B cell (primary cell): ENCODE measurements at regions not wholly inside any gene's neighbourhood (a gene's known extent, or its start where the extent isn't known, plus 50 kb on each side); places are given as distances from the start of the nearest gene placed in this dataset.

Source experiments
- ATAC-seq: fragments of 200-7000 bp; cut with Tn5 transposase; one replicate; pipeline ENCODE4 v1.10.0; 2021; ENCODE audit warnings: low read depth, mild to moderate bottlenecking, moderate number of reproducible peaks, moderate library complexity
- CTCF ChIA-PET: fragments of 350-600 bp; sonication (Branson Sonifier 250); formaldehyde crosslinking; loops from one replicate; lab custom pipeline; 2021; ENCODE audit warnings: antibody characterized with exemption, inconsistent platforms; lab: Charles Lee
- POLR2A ChIA-PET: fragments of 350-600 bp; sonication (Branson Sonifier 250); formaldehyde crosslinking; loops from one replicate; lab custom pipeline; 2021; ENCODE audit warnings: antibody characterized with exemption; lab: Charles Lee
- DNase-seq: peaks from one replicate; pipeline ENCODE4 v3.0.0; 2013
- H2AFZ ChIP-seq: 2 replicates; pipeline ENCODE4 v1.6.1; 2012; ENCODE audit warnings: mild to moderate bottlenecking, low read depth, low read length; ENCODE audit not compliant: insufficient read depth, poor library complexity, severe bottlenecking
- H3K27ac ChIP-seq, 2 donors: 1 replicate in 1 of 2; 2 replicates in 1 of 2; pipeline ENCODE4 v1.5.1; 2012 to 2013; ENCODE audit warnings: low read length in 2 of 2, mild to moderate bottlenecking in 2 of 2, moderate library complexity in 1 of 2
- H3K27me3 ChIP-seq, 4 experiments: fragments of 200-600 bp in 1 of 4; sonication (generic) in 1 of 4; replicated peaks in 1 of 4; 1 replicate in 2 of 4; 2 replicates in 2 of 4; pipeline versions ENCODE4 v1.6.1 to v1.7.0; 2013 to 2016; ENCODE audit warnings: low read length in 3 of 4, mild to moderate bottlenecking in 2 of 4, mixed read lengths in 1 of 4, moderate library complexity in 1 of 4; ENCODE audit not compliant: insufficient read depth in 4 of 4, control insufficient read depth in 3 of 4; ENCODE audit errors: control extremely low read depth in 1 of 4
- H3K36me3 ChIP-seq, 2 experiments: replicated peaks in 1 of 2; 1 replicate in 1 of 2; 2 replicates in 1 of 2; pipeline versions ENCODE4 v1.6.1 to v1.7.1; 2013; ENCODE audit warnings: low read length in 1 of 2; ENCODE audit not compliant: insufficient read depth in 2 of 2, control insufficient read depth in 1 of 2; ENCODE audit errors: control extremely low read depth in 1 of 2, extremely low read depth in 1 of 2
- H3K4me1 ChIP-seq, 2 donors: fragments of 200-600 bp in 1 of 2; sonication (generic) in 1 of 2; 1 replicate in 1 of 2; 2 replicates in 1 of 2; pipeline versions ENCODE4 v1.5.1 to v1.6.1; 2013 to 2017; ENCODE audit warnings: low read length in 2 of 2; ENCODE audit not compliant: control insufficient read depth in 2 of 2, insufficient read depth in 2 of 2
- H3K4me2 ChIP-seq: replicated peaks from 2 replicates; pipeline ENCODE3; 2012; ENCODE audit warnings: mild to moderate bottlenecking, low read depth, low read length; ENCODE audit not compliant: poor library complexity, severe bottlenecking
- H3K4me3 ChIP-seq, 5 experiments: fragments of 200-600 bp in 1 of 5; sonication (generic) in 1 of 5; 1 replicate in 3 of 5; 2 replicates in 2 of 5; pipeline versions ENCODE4 v1.5.1 to v1.7.0; 2011 to 2016; ENCODE audit warnings: low read length in 4 of 5, mild to moderate bottlenecking in 4 of 5, low read depth in 2 of 5, control low read depth in 1 of 5, moderate library complexity in 1 of 5; ENCODE audit not compliant: insufficient read depth in 1 of 5; ENCODE audit errors: control extremely low read depth in 1 of 5, extremely low read depth in 1 of 5
- H3K79me2 ChIP-seq: fragments of 200-600 bp; sonication (generic); one replicate; pipeline ENCODE4 v1.6.0; 2016; ENCODE audit warnings: low read length; ENCODE audit not compliant: control insufficient read depth, insufficient read depth
- H3K9ac ChIP-seq: fragments of 200-600 bp; sonication (generic); 2 replicates; pipeline ENCODE4 v1.6.1; 2017; ENCODE audit warnings: mild to moderate bottlenecking, low read length, moderate library complexity
- H3K9me3 ChIP-seq, 3 donors: one replicate each; pipeline versions ENCODE4 v1.6.1 to v1.7.1; 2013; ENCODE audit warnings: low read length in 2 of 3; ENCODE audit not compliant: control insufficient read depth in 2 of 3, insufficient read depth in 1 of 3; ENCODE audit errors: control extremely low read depth in 1 of 3
- H4K20me1 ChIP-seq: 2 replicates; pipeline ENCODE4 v1.6.0; 2012; ENCODE audit warnings: mild to moderate bottlenecking, low read length; ENCODE audit not compliant: insufficient read depth, control insufficient read depth, poor library complexity, severe bottlenecking
- H3K27ac Mint-ChIP-seq: one replicate; pipeline ENCODE4 v1.8.0; 2021; ENCODE audit warnings: mixed read lengths
- H3K27me3 Mint-ChIP-seq: one replicate; pipeline ENCODE4 v1.8.0; 2021; ENCODE audit warnings: mixed read lengths
- H3K4me1 Mint-ChIP-seq: one replicate; pipeline ENCODE4 v1.8.0; 2021; ENCODE audit warnings: mixed read lengths
- H3K4me3 Mint-ChIP-seq: one replicate; pipeline ENCODE4 v1.8.0; 2021; ENCODE audit warnings: mixed read lengths
- H3K9me3 Mint-ChIP-seq: one replicate; pipeline ENCODE4 v1.8.0; 2022; ENCODE audit warnings: mixed read lengths; ENCODE audit not compliant: insufficient read depth
- EZH2 ChIP-seq: IDR thresholded peaks from 2 replicates; pipeline ENCODE4 v1.6.1; 2012; ENCODE audit warnings: borderline replicate concordance, low read depth, mild to moderate bottlenecking, moderate library complexity, low read length; ENCODE audit not compliant: insufficient read depth, poor library complexity, severe bottlenecking
- WGBS: methylation state at CpG from one replicate; pipeline ENCODE4 v1.1.5; 2013; ENCODE audit warnings: missing lambda C conversion rate; ENCODE audit not compliant: insufficient coverage; 5-methylcytosine and 5-hydroxymethylcytosine counted together
- intact Hi-C: fragments of 100-400 bp; cut with micrococcal nuclease; formaldehyde crosslinking; loops from one replicate; pipeline ENCODE4 v1.10.0; 2022
- TF ChIP-seq, protein P1 (sequence below): fragments of 200-600 bp; IDR thresholded peaks from one replicate; pipeline ENCODE4 v1.8.0; 2022; ENCODE audit warnings: antibody characterized with exemption, mild to moderate bottlenecking

DNA sequence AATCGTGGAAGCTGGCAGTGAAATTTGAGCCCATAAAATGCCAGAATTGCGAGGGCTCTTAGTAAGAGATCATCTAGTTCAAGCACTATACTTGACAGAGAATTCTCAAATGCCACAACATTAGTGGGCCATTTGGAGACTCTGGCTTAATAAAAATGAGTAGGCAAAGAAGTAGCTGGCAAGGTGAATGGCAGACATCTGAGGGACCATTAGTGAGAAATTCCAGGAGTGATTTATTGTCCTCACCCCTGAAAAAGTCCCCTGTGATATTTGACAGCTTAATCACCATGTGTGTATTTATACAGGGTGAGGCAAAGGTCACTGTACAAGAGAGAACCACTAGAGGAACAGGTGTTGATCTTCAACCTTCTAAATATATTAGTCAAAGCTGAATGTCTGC is 207.5 kb downstream of the CHRDL1 start:
- ChIA-PET CTCF (no interaction called here), POLR2A (no interaction called here)
- no peak for ATAC-seq
- Histone ChIP-seq H3K36me3 (no peaks in the 10 kb centered on the region), H3K4me1 (no peaks in the 10 kb centered on the region), H3K4me3 (no peak overlapping the region), H3K79me2 (no peaks in the 10 kb centered on the region), H3K9ac (no peak overlapping the region), H3K27me3 (no peaks in the 10 kb centered on the region), H4K20me1 (no peaks in the 10 kb centered on the region), H3K4me2 (no peak overlapping the region), H3K27ac (no peak overlapping the region), H2AFZ (no peak overlapping the region), H3K9me3 (no peaks in the 10 kb centered on the region)
- no peak for DNase-seq
- Mint-ChIP-seq H3K27ac (no peak overlapping the region), H3K4me1 (no peaks in the 10 kb centered on the region), H3K4me3 (no peak overlapping the region), H3K27me3 (no peaks in the 10 kb centered on the region), H3K9me3 (no peaks in the 10 kb centered on the region)
- intact Hi-C loops = no loop called here
- WGBS = no CpG with 5 or more reads among the region's 2 CpGs
- TF ChIP-seq EZH2 = no peak
- TF ChIP-seq, protein P1, sequence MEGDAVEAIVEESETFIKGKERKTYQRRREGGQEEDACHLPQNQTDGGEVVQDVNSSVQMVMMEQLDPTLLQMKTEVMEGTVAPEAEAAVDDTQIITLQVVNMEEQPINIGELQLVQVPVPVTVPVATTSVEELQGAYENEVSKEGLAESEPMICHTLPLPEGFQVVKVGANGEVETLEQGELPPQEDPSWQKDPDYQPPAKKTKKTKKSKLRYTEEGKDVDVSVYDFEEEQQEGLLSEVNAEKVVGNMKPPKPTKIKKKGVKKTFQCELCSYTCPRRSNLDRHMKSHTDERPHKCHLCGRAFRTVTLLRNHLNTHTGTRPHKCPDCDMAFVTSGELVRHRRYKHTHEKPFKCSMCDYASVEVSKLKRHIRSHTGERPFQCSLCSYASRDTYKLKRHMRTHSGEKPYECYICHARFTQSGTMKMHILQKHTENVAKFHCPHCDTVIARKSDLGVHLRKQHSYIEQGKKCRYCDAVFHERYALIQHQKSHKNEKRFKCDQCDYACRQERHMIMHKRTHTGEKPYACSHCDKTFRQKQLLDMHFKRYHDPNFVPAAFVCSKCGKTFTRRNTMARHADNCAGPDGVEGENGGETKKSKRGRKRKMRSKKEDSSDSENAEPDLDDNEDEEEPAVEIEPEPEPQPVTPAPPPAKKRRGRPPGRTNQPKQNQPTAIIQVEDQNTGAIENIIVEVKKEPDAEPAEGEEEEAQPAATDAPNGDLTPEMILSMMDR = no peak

DNA sequence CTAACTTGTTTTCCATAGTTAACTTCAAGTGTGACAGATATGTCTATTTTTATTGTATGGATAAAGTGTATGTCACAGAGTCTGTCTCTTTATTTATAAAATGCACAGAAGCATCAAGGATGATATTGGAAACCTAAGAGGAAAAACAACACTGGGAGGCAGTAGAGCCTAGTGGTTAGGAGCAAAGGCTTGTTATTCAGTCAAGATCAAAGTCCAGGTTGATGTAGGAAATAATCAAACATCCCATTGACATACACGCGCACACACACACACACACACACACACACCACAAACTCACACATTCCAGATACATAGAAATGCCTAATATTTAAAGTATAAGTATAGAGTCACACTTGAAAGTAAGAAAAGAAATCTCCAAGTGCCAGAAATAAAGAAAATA is 206.8 kb downstream of the CHRDL1 start:
- H3K27me3 Mint-ChIP-seq = no peaks in the 10 kb centered on the region
- no peaks in the 10 kb centered on the region for H4K20me1 ChIP-seq
- TF ChIP-seq, protein P1 = no peak
- TF ChIP-seq EZH2 = no peak
- ATAC-seq = no peak
- intact Hi-C loops = no loop called here
- WGBS = no CpG with 5 or more reads among the region's 2 CpGs
- no peak overlapping the region for H3K9ac ChIP-seq
- H3K4me3 ChIP-seq = no peak overlapping the region
- no peaks in the 10 kb centered on the region for H3K9me3 ChIP-seq
- H3K79me2 ChIP-seq = no peaks in the 10 kb centered on the region
- H3K4me1 ChIP-seq = no peaks in the 10 kb centered on the region
- no peaks in the 10 kb centered on the region for H3K36me3 ChIP-seq
- no peak overlapping the region for H3K27ac ChIP-seq
- no peaks in the 10 kb centered on the region for H3K27me3 ChIP-seq
- no peaks in the 10 kb centered on the region for H3K9me3 Mint-ChIP-seq
- H3K27ac Mint-ChIP-seq = no peak overlapping the region
- no peaks in the 10 kb centered on the region for H3K4me1 Mint-ChIP-seq
- no peak for DNase-seq
- CTCF ChIA-PET = no interaction called here
- no peak overlapping the region for H3K4me2 ChIP-seq
- H2AFZ ChIP-seq = no peak overlapping the region
- no peak overlapping the region for H3K4me3 Mint-ChIP-seq
- POLR2A ChIA-PET = no interaction called here
